ENCODE measurements at regions not wholly inside any gene's neighbourhood (a gene's known extent, or its start where the extent isn't known, plus 50 kb on each side); places are given as distances from the start of the nearest gene placed in this dataset.
"Not testable (repeated sequence)": the region's sequence is repeated elsewhere in the genome, so short reads cannot be mapped to it uniquely, and the experiment has no call there.

DNA sequence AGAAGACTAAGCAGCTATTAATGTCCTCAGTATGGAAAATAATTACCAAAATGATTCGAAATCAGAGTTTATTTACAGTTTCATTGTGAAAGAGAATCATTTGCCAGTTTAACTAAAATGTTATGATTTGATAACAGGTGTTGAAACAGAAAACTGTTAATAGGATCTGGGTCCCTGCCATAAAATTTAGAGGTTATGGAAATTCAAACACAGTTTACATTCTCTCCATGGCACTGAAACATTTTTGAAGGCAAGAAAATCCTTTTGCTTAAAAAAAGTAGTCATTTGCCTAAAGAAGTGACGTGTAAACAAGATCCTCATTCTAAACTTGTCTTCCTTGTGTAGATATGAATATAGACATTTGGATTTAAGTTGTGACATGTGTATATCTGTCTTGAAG, 743.8 kb downstream of the SLC4A3 start:
- TF ChIP-seq, protein P1, sequence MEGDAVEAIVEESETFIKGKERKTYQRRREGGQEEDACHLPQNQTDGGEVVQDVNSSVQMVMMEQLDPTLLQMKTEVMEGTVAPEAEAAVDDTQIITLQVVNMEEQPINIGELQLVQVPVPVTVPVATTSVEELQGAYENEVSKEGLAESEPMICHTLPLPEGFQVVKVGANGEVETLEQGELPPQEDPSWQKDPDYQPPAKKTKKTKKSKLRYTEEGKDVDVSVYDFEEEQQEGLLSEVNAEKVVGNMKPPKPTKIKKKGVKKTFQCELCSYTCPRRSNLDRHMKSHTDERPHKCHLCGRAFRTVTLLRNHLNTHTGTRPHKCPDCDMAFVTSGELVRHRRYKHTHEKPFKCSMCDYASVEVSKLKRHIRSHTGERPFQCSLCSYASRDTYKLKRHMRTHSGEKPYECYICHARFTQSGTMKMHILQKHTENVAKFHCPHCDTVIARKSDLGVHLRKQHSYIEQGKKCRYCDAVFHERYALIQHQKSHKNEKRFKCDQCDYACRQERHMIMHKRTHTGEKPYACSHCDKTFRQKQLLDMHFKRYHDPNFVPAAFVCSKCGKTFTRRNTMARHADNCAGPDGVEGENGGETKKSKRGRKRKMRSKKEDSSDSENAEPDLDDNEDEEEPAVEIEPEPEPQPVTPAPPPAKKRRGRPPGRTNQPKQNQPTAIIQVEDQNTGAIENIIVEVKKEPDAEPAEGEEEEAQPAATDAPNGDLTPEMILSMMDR (IDR thresholded peaks at IDR 0.05), result no peak
- no peak for TF ChIP-seq EP300 (IDR thresholded peaks at IDR 0.05)
- 18 to 41% (median 23%) methylated on average over 2 of the region's 2 CpGs for WGBS, 5 donors
- Histone ChIP-seq H3K4me1 (no peaks in the 10 kb centered on the region), H3K27me3 (no peaks in the 10 kb centered on the region), H3K9me3 (peaks cover 0 to 4% (median 0%) of the 10 kb centered on the region in 4 donors), H3K36me3 (no peaks in the 10 kb centered on the region), H3K27ac (no peak overlapping the region), H3K4me3 (no peak overlapping the region)
- no peak for DNase-seq
- intact Hi-C loops (cut with DNase I; ENCODE audit: low total_unique reads), result no loop called here

- DNase-seq, result no peak
- H3K27me3 ChIP-seq, result no peaks in the 10 kb centered on the region
- H3K4me3 ChIP-seq, result no peak overlapping the region
- no peaks in the 10 kb centered on the region for H3K36me3 ChIP-seq
- H3K9me3 ChIP-seq, result peaks cover 0 to under 1% (median under 1%) of the 10 kb centered on the region in 4 donors
- H3K27ac ChIP-seq, result no peak overlapping the region
- TF ChIP-seq POLR2AphosphoS5 (IDR thresholded peaks at IDR 0.05), result no peak
- TF ChIP-seq EP300 (IDR thresholded peaks at IDR 0.05), result no peak
- TF ChIP-seq, protein P1 (IDR thresholded peaks at IDR 0.05), result no peak
- TF ChIP-seq POLR2A (IDR thresholded peaks at IDR 0.05), result no peak
- WGBS, 5 donors, result 52 to 59% (median 54%) methylated on average over 2 of the region's 2 CpGs
- no peaks in the 10 kb centered on the region for H3K4me1 ChIP-seq
- intact Hi-C loops (cut with DNase I; ENCODE audit: low total_unique reads), result no loop called here
These were observed 746.4 kb downstream of the SLC4A3 start for GRCh38 chr2:220373878-220374277.

DNA sequence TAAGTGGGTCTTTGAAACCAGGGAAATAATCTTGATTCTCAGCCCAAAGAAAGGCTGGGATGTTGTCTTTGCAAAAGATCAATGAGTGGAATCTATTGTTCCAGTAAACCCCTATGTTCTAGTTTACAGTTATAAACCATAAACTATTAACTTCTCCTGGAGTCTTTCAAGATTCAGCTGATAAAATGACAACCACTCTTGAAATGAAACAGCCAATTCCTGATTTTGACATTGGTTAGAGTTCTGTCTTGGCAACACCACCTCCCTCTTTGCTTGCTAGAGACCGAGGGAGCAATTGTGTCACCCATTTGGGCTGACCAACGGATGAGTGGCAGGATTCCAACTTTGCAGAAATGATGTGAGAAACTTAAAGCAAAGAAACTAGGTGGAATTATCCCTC, 746.9 kb downstream of the SLC4A3 start:
- Histone ChIP-seq H3K9me3 (peaks cover 3 to 4% (median 4%) of the 10 kb centered on the region in 4 donors), H3K36me3 (no peaks in the 10 kb centered on the region), H3K27me3 (no peaks in the 10 kb centered on the region), H3K4me3 (no peak overlapping the region), H3K4me1 (no peaks in the 10 kb centered on the region), H3K27ac (no peak overlapping the region)
- intact Hi-C loops (cut with DNase I; ENCODE audit: low total_unique reads), result no loop called here
- TF ChIP-seq POLR2AphosphoS5 (IDR thresholded peaks at IDR 0.05), result no peak
- 54 to 70% (median 62%) methylated on average over 2 of the region's 2 CpGs for WGBS, 5 donors
- DNase-seq, result no peak

GRCh38 chr2:220377482-220378155, 750.2 kb downstream of the SLC4A3 start:
- Histone ChIP-seq H3K4me1 (no peaks in the 10 kb centered on the region), H3K36me3 (no peaks in the 10 kb centered on the region), H3K4me3 (no peak overlapping the region), H3K9me3 (peaks cover 3 to 19% (median 11%) of the 10 kb centered on the region in 4 donors), H3K27me3 (no peaks in the 10 kb centered on the region), H3K27ac (no peak overlapping the region)
- no peak for TF ChIP-seq POLR2A (IDR thresholded peaks at IDR 0.05)
- TF ChIP-seq, protein P1 (IDR thresholded peaks at IDR 0.05), result no peak
- no peak for TF ChIP-seq EP300 (IDR thresholded peaks at IDR 0.05)
- no peak for TF ChIP-seq POLR2AphosphoS5 (IDR thresholded peaks at IDR 0.05)
- intact Hi-C loops (cut with DNase I; ENCODE audit: low total_unique reads), result no loop called here
- 50 to 58% (median 55%) methylated on average over 2 of the region's 2 CpGs for WGBS, 5 donors
- DNase-seq, result no peak

GRCh38 chr2:220387758-220388157, 760.3 kb downstream of the SLC4A3 start:
- peaks cover 0 to 12% (median 7%) of the 10 kb centered on the region in 4 donors for H3K9me3 ChIP-seq
- H3K36me3 ChIP-seq; H3K27me3 ChIP-seq; H3K4me1 ChIP-seq; intact Hi-C loops (cut with DNase I; ENCODE audit: low total_unique reads); H3K27ac ChIP-seq; DNase-seq; H3K4me3 ChIP-seq: not testable (repeated sequence)
- 75 to 95% (median 82%) methylated on average over 7 to 8 of the region's 8 CpGs for WGBS, 5 donors
